Stimulated activated naive CD4-positive, alpha-beta T cell (primary cell): ENCODE measurements at regions not wholly inside any gene's neighbourhood (a gene's known extent, or its start where the extent isn't known, plus 50 kb on each side); places are given as distances from the start of the nearest gene placed in this dataset.

ENCODE experiments used
- DNase-seq, 6 experiments: peaks; one replicate each; lab custom pipeline; 2025; lab: John Stamatoyannopoulos, UW

- DNase-seq, result no peak
These were observed 418.1 kb downstream of the SLITRK6 start for GRCh38 chr13:85381082-85381481.

DNA sequence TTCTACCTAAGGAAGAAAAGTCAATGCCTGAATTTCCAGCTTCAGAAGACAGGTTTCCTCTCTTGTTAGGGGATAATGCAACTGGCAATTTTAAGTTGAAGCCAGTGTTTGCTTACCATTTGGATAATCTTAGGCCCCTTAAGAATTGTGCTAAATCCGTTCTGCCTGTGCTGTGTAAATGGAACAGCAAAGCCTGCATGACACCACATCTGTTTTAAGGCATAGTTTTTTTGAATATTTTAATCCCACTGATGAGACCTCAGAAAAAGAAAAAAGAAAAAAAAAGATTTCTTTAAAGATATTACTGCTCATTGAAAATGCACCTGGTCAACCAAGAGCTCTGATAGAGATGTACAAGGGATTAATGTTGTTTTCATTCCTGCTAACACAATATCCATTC is 419.2 kb downstream of the SLITRK6 start:
- DNase-seq, result no peak

DNA sequence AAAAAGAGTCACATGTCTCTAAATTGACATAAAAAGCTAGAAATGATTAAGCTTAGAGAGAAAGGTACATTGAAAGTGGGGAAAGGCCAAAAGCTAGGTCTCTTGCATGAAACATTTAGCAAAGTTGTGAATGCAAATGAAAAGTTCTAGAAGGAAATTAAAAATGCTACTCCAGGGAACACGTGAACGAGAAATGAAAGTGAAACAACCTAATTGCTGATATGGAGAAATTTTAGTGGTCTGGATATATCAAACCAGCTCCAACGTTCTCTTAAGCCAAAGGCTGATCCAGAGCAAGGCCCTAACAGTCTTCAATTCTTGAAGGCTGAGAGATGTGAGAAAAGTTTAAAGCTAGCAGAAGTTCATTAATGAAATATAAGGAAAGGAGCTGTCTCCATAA is 419.8 kb downstream of the SLITRK6 start:
- no peak for DNase-seq

DNA sequence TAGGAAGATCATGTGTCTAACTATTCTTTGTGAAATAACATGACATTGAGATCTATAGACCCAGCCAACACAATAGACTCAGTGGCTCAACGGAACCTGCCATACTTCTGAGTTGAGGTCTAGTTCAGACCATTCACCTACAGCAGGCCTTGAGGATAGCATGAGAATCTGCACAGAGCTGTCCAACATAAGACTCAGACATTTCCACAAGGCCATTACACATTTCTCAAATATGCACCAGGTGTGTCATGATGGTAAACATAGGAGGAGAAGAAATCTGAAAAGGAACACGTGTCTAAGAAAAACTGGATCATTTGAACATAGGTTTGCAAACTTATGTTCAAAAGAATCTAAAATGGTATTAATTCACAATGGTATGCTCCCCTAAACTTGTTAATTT is 421.4 kb downstream of the SLITRK6 start:
- no peak for DNase-seq

DNA sequence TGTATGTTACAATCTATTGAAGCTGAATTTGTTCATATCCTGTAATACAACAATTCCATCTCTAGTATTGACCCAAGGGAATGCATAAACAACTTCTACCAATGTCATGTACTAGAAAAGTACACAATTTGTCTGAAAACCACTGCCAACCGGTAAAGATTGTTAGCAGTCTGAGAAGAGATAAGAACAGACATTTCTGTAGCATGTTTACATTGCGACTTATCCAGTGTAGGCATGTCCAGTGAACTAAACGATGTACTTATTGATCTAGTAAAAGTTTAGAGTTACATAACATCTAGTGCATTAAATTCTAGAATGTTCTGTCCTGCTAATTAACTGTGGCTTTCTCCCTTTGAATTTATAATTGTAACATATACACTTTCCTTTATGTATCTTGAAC is 425.9 kb downstream of the SLITRK6 start:
- no peak for DNase-seq

GRCh38 chr13:85371254-85371653 is 428.0 kb downstream of the SLITRK6 start:
- no peak for DNase-seq

GRCh38 chr13:85368686-85369085 is 430.5 kb downstream of the SLITRK6 start:
- DNase-seq, result no peak

GRCh38 chr13:85367887-85368286 is 431.3 kb downstream of the SLITRK6 start:
- no peak for DNase-seq

- DNase-seq, result no peak
These were observed 432.3 kb downstream of the SLITRK6 start for GRCh38 chr13:85366759-85367417.

DNA sequence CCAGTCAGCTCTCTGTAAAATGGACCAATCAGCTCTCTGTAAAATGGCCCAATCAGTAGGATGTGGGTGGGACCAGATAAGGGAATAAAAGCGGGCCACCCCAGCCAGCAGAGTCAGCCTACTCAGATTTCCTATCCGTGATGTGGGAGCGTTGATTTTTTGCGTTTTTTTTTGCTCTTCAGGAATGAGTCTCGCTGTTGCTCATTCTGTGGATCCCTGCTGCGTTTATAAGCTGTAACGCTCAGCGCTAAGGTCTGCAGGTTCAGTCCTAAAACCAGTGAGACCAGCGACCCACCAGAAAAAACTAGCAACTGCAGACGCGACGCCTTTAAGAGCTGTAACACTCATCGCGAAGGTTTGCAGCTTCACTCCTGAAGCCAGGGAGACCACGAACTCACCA is 435.7 kb downstream of the SLITRK6 start:
- DNase-seq, result no peak

GRCh38 chr13:85362980-85363379 is 436.2 kb downstream of the SLITRK6 start:
- DNase-seq, result no peak

DNA sequence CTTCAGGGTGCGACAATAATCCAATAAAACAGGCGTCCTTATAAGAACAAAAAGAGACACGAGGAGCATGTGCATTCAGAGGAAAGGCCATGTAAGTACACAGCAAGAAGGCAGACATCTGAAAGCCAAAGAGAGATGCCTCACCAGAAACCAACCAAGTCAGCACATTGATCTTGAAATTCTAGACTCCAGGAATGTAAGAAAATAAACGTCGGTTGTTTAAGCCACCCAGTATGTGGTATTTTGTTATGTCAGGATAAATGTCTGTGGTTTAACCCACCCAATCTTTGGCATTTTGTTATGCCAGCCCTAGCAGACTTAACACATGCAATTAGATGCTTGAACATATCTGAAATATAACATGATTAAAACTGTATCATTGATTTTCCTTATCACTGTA is 452.0 kb downstream of the SLITRK6 start:
- no peak for DNase-seq

DNA sequence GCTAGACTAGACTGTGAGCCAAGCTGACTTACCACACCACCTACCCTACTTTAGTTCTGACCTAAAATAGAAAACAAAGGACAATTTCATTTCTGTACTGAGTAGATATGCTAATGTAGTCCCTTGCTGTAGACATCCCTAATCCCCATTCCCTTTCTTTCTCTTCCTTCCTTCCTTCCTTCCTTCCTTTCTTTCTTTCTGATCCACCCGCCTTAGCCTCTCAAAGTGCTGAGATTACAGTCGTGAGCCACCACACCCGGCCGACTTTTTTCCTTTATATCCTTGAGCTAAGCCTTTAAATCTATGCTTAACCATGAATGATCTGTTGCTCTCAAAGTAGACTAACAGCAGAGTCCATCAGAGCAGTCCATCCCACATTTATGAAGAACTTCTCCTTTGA is 465.0 kb downstream of the SLITRK6 start:
- DNase-seq, result no peak

GRCh38 chr13:85333506-85334020 is 465.7 kb downstream of the SLITRK6 start:
- no peak for DNase-seq

GRCh38 chr13:85332615-85333014 is 466.6 kb downstream of the SLITRK6 start:
- DNase-seq, result no peak

- no peak for DNase-seq
These were observed 477.5 kb downstream of the SLITRK6 start for GRCh38 chr13:85321734-85322133.

- no peak for DNase-seq
These were observed 481.4 kb downstream of the SLITRK6 start for GRCh38 chr13:85317781-85318180.

GRCh38 chr13:85316506-85317025 is 482.7 kb downstream of the SLITRK6 start:
- DNase-seq, result no peak

GRCh38 chr13:85314686-85315085 is 484.5 kb downstream of the SLITRK6 start:
- DNase-seq, result no peak

GRCh38 chr13:85313761-85314503 is 485.3 kb downstream of the SLITRK6 start:
- no peak for DNase-seq

- DNase-seq, result no peak
These were observed 487.1 kb downstream of the SLITRK6 start for GRCh38 chr13:85312071-85312470.

- DNase-seq, result no peak
These were observed 495.6 kb downstream of the SLITRK6 start for GRCh38 chr13:85303630-85304029.

DNA sequence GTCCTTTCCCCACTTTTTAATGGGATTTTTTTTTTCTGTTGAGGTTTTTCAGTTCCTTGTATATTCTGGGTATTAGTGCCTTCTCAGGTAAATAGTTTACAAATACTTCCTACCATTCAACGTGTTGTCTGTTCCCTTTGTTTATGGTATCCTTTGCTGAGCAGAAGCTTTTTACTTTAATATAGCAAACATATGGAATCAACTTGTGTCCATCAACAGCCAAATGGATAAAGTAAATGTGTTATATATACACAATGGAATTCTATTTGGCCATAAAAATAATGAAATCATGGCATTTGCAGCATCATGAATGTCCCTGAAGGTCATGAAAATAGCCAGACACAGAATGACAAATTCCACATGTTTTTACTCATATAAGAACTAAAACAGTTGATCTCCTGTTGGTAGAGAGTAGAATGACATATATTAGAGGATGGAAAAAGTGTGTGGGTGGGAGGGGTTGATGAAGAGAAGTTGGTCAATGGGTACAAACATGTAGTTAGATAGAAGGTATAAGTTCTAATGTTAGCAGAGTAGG is 500.8 kb downstream of the SLITRK6 start:
- no peak for DNase-seq
